Karpas-422 (cell line): ENCODE measurements at regions not wholly inside any gene's neighbourhood (a gene's known extent, or its start where the extent isn't known, plus 50 kb on each side); places are given as distances from the start of the nearest gene placed in this dataset.

Experiments used
- DNase-seq: peaks from one replicate; pipeline ENCODE4 v3.0.0-alpha.2; 2015
- H2AFZ ChIP-seq: fragments of 200-600 bp; sonication (generic); 2 replicates; pipeline ENCODE4 v1.6.1; 2014; ENCODE audit warnings: antibody characterized with exemption, low read length, mixed read lengths
- H3K27ac ChIP-seq: fragments of 200-600 bp; sonication (generic); 2 replicates; pipeline ENCODE4 v1.5.1; 2014; ENCODE audit warnings: mild to moderate bottlenecking, low read length, moderate library complexity
- H3K27me3 ChIP-seq: fragments of 200-600 bp; sonication (generic); 2 replicates; pipeline ENCODE4 v1.6.1; 2014; ENCODE audit warnings: low read length, mixed read lengths
- H3K36me3 ChIP-seq: fragments of 200-600 bp; sonication (generic); 2 replicates; pipeline ENCODE4 v1.6.1; 2014; ENCODE audit warnings: low read length, mixed read lengths; ENCODE audit not compliant: insufficient read depth
- H3K4me1 ChIP-seq: fragments of 200-600 bp; sonication (generic); 2 replicates; pipeline ENCODE4 v1.6.1; 2014; ENCODE audit warnings: mild to moderate bottlenecking, low read length, mixed read lengths
- H3K4me2 ChIP-seq: fragments of 200-600 bp; sonication (generic); 2 replicates; pipeline ENCODE4 v1.6.1; 2014; ENCODE audit warnings: low read length, low read depth, mild to moderate bottlenecking; ENCODE audit not compliant: poor library complexity, severe bottlenecking
- H3K4me3 ChIP-seq: fragments of 200-600 bp; sonication (generic); 2 replicates; pipeline ENCODE4 v1.5.1; 2014; ENCODE audit warnings: mild to moderate bottlenecking, antibody characterized with exemption, low read length, mixed read lengths
- H3K79me2 ChIP-seq: fragments of 200-600 bp; sonication (generic); 2 replicates; pipeline ENCODE4 v1.6.1; 2014; ENCODE audit warnings: mild to moderate bottlenecking, low read length, mixed read lengths
- H3K9ac ChIP-seq: fragments of 200-600 bp; sonication (generic); 2 replicates; pipeline ENCODE4 v1.6.0; 2014; ENCODE audit warnings: low read length
- H3K9me2 ChIP-seq: fragments of 200-600 bp; sonication (generic), shearing (Covaris generic); replicated peaks from 2 replicates; pipeline ENCODE4 v1.6.0; 2014; ENCODE audit warnings: mild to moderate bottlenecking, low read length, moderate library complexity; ENCODE audit not compliant: insufficient read depth
- H3K9me3 ChIP-seq: fragments of 300-700, 200-600 bp; sonication (generic); 2 replicates; pipeline ENCODE4 v1.6.1; 2014; ENCODE audit warnings: low read length, mixed read lengths
- H4K20me1 ChIP-seq: fragments of 200-600 bp; sonication (generic); 2 replicates; pipeline ENCODE4 v1.6.1; 2014; ENCODE audit warnings: mild to moderate bottlenecking, antibody characterized with exemption, low read length, low read depth; ENCODE audit not compliant: insufficient read depth

- Histone ChIP-seq H4K20me1 (no peaks in the 10 kb centered on the region), H3K4me1 (no peaks in the 10 kb centered on the region), H3K36me3 (no peaks in the 10 kb centered on the region), H3K4me3 (no peak overlapping the region), H2AFZ (no peak overlapping the region), H3K27me3 (no peaks in the 10 kb centered on the region), H3K9me3 (no peaks in the 10 kb centered on the region), H3K9ac (no peak overlapping the region), H3K4me2 (no peak overlapping the region), H3K79me2 (no peaks in the 10 kb centered on the region), H3K27ac (no peak overlapping the region), H3K9me2 (no peaks in the 10 kb centered on the region)
- no peak for DNase-seq
Measured at GRCh38 chr12:5201554-5202218, 158.0 kb downstream of the KCNA5 start.

GRCh38 chr12:5203274-5203673 lies 159.6 kb downstream of the KCNA5 start:
- Histone ChIP-seq H3K9ac (no peak overlapping the region), H3K36me3 (no peaks in the 10 kb centered on the region), H3K27ac (no peak overlapping the region), H3K9me2 (no peaks in the 10 kb centered on the region), H3K79me2 (no peaks in the 10 kb centered on the region), H3K27me3 (no peaks in the 10 kb centered on the region), H3K9me3 (no peaks in the 10 kb centered on the region), H4K20me1 (no peaks in the 10 kb centered on the region), H3K4me1 (no peaks in the 10 kb centered on the region), H3K4me2 (no peak overlapping the region), H2AFZ (no peak overlapping the region), H3K4me3 (no peak overlapping the region)
- no peak for DNase-seq

- H3K36me3 ChIP-seq = no peaks in the 10 kb centered on the region
- H3K4me3 ChIP-seq = no peak overlapping the region
- H3K27me3 ChIP-seq = no peaks in the 10 kb centered on the region
- no peaks in the 10 kb centered on the region for H3K9me2 ChIP-seq
- H3K4me1 ChIP-seq = no peaks in the 10 kb centered on the region
- no peaks in the 10 kb centered on the region for H3K79me2 ChIP-seq
- H3K9me3 ChIP-seq = no peaks in the 10 kb centered on the region
- DNase-seq = no peak
- H3K27ac ChIP-seq = no peak overlapping the region
- no peak overlapping the region for H2AFZ ChIP-seq
- H3K9ac ChIP-seq = no peak overlapping the region
- no peaks in the 10 kb centered on the region for H4K20me1 ChIP-seq
- no peak overlapping the region for H3K4me2 ChIP-seq
Measured at GRCh38 chr12:5203720-5204119, 160.0 kb downstream of the KCNA5 start.

GRCh38 chr12:5204271-5204670 lies 160.6 kb downstream of the KCNA5 start:
- no peak for DNase-seq
- no peaks in the 10 kb centered on the region for H3K27me3 ChIP-seq
- H3K36me3 ChIP-seq = no peaks in the 10 kb centered on the region

GRCh38 chr12:5204831-5205230 lies 161.2 kb downstream of the KCNA5 start:
- no peaks in the 10 kb centered on the region for H3K36me3 ChIP-seq
- H3K79me2 ChIP-seq = no peaks in the 10 kb centered on the region
- no peaks in the 10 kb centered on the region for H4K20me1 ChIP-seq
- H3K27ac ChIP-seq = no peak overlapping the region
- H3K27me3 ChIP-seq = no peaks in the 10 kb centered on the region
- H3K9me3 ChIP-seq = no peaks in the 10 kb centered on the region
- H2AFZ ChIP-seq = no peak overlapping the region
- DNase-seq = no peak
- H3K4me3 ChIP-seq = no peak overlapping the region
- H3K9ac ChIP-seq = no peak overlapping the region
- no peaks in the 10 kb centered on the region for H3K4me1 ChIP-seq
- no peaks in the 10 kb centered on the region for H3K9me2 ChIP-seq
- H3K4me2 ChIP-seq = no peak overlapping the region

More at GRCh38 chr12:5204271-5204670, 160.6 kb downstream of the KCNA5 start:
- Histone ChIP-seq H2AFZ (no peak overlapping the region), H3K4me3 (no peak overlapping the region), H3K4me2 (no peak overlapping the region), H3K79me2 (no peaks in the 10 kb centered on the region), H4K20me1 (no peaks in the 10 kb centered on the region), H3K4me1 (no peaks in the 10 kb centered on the region), H3K9ac (no peak overlapping the region), H3K9me3 (no peaks in the 10 kb centered on the region), H3K27ac (no peak overlapping the region), H3K9me2 (no peaks in the 10 kb centered on the region)

- H3K4me1 ChIP-seq = no peaks in the 10 kb centered on the region
- H3K4me3 ChIP-seq = no peak overlapping the region
- no peaks in the 10 kb centered on the region for H3K9me3 ChIP-seq
- no peak overlapping the region for H2AFZ ChIP-seq
- no peaks in the 10 kb centered on the region for H3K79me2 ChIP-seq
- H3K27ac ChIP-seq = no peak overlapping the region
- no peak overlapping the region for H3K4me2 ChIP-seq
- no peak for DNase-seq
- H4K20me1 ChIP-seq = no peaks in the 10 kb centered on the region
- H3K9ac ChIP-seq = no peak overlapping the region
- H3K27me3 ChIP-seq = no peaks in the 10 kb centered on the region
- no peaks in the 10 kb centered on the region for H3K9me2 ChIP-seq
- H3K36me3 ChIP-seq = no peaks in the 10 kb centered on the region
Measured at GRCh38 chr12:5206401-5207175, 162.9 kb downstream of the KCNA5 start.

- no peaks in the 10 kb centered on the region for H3K9me2 ChIP-seq
- no peak overlapping the region for H3K27ac ChIP-seq
- H4K20me1 ChIP-seq = no peaks in the 10 kb centered on the region
- no peak overlapping the region for H2AFZ ChIP-seq
- H3K4me3 ChIP-seq = no peak overlapping the region
- H3K4me2 ChIP-seq = no peak overlapping the region
- no peaks in the 10 kb centered on the region for H3K9me3 ChIP-seq
- H3K9ac ChIP-seq = no peak overlapping the region
- H3K36me3 ChIP-seq = no peaks in the 10 kb centered on the region
- no peaks in the 10 kb centered on the region for H3K79me2 ChIP-seq
- DNase-seq = no peak
- H3K27me3 ChIP-seq = no peaks in the 10 kb centered on the region
- H3K4me1 ChIP-seq = no peaks in the 10 kb centered on the region
Measured at GRCh38 chr12:5210179-5210922, 166.7 kb downstream of the KCNA5 start.

GRCh38 chr12:5210923-5211290 lies 167.2 kb downstream of the KCNA5 start:
- H3K9me2 ChIP-seq = no peaks in the 10 kb centered on the region
- no peak overlapping the region for H3K9ac ChIP-seq
- H2AFZ ChIP-seq = no peak overlapping the region
- H3K9me3 ChIP-seq = no peaks in the 10 kb centered on the region
- H3K27ac ChIP-seq = no peak overlapping the region
- no peaks in the 10 kb centered on the region for H3K79me2 ChIP-seq
- H3K4me3 ChIP-seq = no peak overlapping the region
- no peaks in the 10 kb centered on the region for H3K36me3 ChIP-seq
- no peaks in the 10 kb centered on the region for H3K27me3 ChIP-seq
- no peak for DNase-seq
- H3K4me2 ChIP-seq = no peak overlapping the region
- no peaks in the 10 kb centered on the region for H4K20me1 ChIP-seq
- H3K4me1 ChIP-seq = no peaks in the 10 kb centered on the region
